AG04449 (cell line): ENCODE measurements at regions not wholly inside any gene's neighbourhood (a gene's known extent, or its start where the extent isn't known, plus 50 kb on each side); places are given as distances from the start of the nearest gene placed in this dataset.
"Not testable (repeated sequence)": the region's sequence is repeated elsewhere in the genome, so short reads cannot be mapped to it uniquely, and the experiment has no call there.

ENCODE experiments used
- CTCF ChIA-PET: fragments of 350-600 bp; formaldehyde crosslinking; extraction: SDS; loops from one replicate; lab custom pipeline; 2021; ENCODE audit warnings: antibody characterized with exemption; lab: Yijun Ruan, JAX
- POLR2A ChIA-PET: fragments of 400-600, 350-600 bp; formaldehyde crosslinking; extraction: SDS; loops from one replicate; lab custom pipeline; 2020; ENCODE audit warnings: antibody characterized with exemption, inconsistent platforms; lab: Yijun Ruan, JAX
- DNase-seq: peaks from one replicate; pipeline ENCODE4 v3.0.0-alpha.2; 2010; ENCODE audit warnings: low read depth, low spot score
- H3K4me3 ChIP-seq: 2 replicates; pipeline ENCODE4 v1.5.1; 2011; ENCODE audit warnings: low read depth, mild to moderate bottlenecking, control low read depth, low read length
- TF ChIP-seq, protein P1 (sequence below): IDR thresholded peaks from one replicate; pipeline ENCODE4 v1.5.1; 2011; ENCODE audit warnings: mild to moderate bottlenecking, moderate library complexity, low read length, control low read depth, inconsistent platforms; ENCODE audit not compliant: insufficient read depth; ENCODE audit errors: missing control alignments

DNA sequence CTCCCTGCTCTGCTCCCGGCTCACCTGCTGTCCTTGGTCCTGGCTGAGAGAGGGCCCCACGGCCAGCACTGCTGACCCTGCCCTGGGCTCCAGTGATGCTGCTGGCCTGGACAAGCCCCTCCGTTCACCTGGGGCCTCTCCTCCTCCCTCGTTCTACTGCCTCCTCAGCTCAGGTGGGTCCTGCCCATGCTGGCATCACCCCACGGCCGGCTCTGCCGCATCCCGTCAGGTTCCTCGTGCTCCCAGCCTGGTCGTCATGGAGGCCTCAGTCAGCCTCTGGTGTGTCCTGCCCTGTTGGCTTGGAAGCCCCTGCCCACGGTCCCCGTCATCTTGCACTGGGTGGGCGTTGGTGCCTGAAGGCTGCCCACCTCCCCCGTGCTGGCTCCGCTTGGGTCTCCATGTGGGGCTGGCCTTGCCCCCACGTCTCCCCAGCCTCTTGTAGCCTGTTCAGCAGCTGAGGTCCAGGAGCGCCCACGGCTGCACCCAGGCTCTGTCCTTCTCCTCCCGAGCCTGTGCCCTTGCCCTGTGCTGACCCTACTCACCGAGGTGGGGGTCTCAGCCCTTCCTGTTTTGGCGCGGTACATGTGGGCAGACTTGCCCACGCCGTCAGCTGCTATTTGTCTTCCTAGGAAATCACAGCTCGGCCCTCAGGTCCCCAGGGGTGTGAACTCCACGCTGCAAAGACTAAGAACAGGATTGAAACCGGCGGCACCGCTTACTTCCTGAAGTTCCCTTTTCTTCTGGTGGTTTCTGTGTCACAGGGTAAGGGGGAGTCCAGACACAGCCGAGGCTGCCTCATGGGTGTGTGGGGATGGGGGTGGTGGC is 121.6 kb downstream of the TMEM121 start:
- ChIA-PET CTCF (no interaction called here), POLR2A (no interaction called here)
- no peak overlapping the region for H3K4me3 ChIP-seq
- no peak for DNase-seq
- TF ChIP-seq, protein P1, sequence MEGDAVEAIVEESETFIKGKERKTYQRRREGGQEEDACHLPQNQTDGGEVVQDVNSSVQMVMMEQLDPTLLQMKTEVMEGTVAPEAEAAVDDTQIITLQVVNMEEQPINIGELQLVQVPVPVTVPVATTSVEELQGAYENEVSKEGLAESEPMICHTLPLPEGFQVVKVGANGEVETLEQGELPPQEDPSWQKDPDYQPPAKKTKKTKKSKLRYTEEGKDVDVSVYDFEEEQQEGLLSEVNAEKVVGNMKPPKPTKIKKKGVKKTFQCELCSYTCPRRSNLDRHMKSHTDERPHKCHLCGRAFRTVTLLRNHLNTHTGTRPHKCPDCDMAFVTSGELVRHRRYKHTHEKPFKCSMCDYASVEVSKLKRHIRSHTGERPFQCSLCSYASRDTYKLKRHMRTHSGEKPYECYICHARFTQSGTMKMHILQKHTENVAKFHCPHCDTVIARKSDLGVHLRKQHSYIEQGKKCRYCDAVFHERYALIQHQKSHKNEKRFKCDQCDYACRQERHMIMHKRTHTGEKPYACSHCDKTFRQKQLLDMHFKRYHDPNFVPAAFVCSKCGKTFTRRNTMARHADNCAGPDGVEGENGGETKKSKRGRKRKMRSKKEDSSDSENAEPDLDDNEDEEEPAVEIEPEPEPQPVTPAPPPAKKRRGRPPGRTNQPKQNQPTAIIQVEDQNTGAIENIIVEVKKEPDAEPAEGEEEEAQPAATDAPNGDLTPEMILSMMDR: no peak

DNA sequence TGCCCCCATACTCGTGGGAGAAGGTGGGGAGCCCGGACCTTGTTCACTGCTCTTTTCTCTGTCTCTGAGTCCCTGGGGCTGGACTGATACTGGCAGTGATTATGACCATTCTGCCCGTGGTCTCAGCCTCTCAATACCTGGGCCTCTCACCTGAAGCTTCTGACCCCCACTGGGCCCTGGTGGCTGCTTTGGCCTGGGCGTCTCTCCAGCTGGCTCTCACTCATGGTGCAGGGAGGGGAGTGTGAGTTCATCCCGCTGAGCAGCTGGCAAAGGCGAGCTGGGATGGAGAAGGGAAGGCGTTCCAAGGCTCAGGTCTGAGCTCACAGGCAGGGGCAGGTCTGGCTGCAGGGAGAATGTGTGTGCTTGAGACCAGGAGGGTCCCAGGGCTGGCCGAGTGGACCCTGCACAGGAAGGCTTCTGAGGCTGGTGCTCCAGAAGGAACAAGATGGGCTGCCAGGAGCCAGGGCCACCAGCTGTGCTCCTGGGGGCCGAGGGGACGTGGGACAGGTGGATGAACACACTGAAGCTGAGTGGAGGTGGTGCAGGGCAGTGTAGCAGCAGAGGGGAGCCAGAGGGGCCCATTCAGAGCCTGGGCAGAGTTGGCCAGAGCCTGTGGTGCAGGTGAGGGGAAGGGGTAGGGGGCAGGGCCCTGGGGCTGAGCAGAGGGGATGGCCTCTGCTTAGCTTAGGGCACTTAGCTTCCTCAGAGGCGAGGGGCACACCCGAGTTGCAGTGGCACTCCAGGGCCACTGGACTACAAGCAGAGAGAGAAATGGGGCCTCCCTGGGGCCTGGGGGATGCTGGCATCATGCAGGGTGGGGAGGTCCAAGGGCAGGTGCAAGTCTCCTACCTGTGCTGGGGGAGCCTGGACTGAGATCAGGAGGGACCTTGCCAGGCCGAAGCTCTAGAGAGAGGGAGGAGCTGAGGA is 122.5 kb downstream of the TMEM121 start:
- POLR2A ChIA-PET, CTCF ChIA-PET, H3K4me3 ChIP-seq, DNase-seq: not testable (repeated sequence)

DNA sequence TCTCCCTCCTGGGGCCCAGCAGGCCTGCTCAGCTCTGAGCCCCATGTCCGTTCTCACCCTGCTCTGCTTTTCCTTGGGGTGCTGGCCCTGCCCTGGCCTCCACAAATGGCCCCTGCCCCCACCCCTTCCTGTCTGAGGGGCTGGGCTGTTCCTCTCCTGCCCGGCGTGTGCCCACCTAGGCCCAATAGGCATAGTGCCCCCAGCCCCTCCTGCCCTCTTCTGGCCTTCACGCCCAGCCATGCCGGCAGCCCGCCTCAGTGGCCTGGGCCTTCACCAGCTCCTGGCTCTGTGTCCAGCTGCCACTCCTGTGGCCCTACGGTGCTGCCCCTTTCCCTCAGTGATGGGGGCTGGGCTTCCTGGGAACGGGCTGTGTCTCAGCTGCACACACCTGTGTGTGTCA is 125.9 kb downstream of the TMEM121 start:
- CTCF ChIA-PET, H3K4me3 ChIP-seq, DNase-seq, POLR2A ChIA-PET: not testable (repeated sequence)

DNA sequence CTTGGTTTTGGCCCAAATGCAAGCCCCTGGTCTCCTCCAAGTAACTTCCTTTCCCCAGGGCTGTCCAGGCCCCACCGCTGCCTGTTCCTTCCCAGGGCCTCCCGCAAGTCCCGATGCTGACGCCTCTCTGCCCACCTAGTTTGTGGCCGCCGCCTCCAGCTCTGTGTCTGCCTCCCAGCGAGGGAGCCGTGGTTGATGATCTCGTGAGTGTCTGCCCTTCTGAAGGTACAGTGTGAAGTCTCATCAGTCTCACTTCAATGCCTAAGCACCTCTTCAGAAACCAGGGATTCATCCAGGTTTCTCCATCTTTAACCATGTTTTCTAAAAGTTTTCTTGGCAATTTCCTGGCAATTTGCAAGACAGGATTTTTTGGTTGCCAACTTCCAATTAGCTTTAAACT is 127.5 kb downstream of the TMEM121 start:
- POLR2A ChIA-PET, DNase-seq, H3K4me3 ChIP-seq, CTCF ChIA-PET: not testable (repeated sequence)

DNA sequence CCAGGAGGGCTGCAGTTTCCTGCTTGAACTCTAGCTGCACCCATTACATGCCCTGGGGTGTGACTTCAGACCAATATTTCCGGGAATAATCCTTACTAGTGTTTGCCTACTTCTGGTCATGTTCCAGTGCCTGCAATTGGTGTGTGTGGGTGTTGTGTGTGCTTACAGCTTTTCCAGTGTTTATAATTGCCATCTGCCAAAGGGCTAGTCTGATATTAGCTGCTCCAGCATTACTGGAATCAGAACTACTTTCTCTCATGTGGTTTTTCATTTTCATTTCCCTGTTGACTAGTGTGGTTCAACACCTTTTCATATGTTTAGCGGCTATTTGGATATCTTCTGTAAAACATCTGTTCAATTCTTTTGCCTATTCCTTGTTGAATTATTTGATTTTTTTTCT is 132.9 kb downstream of the TMEM121 start:
- POLR2A ChIA-PET, H3K4me3 ChIP-seq, CTCF ChIA-PET, DNase-seq: not testable (repeated sequence)

DNA sequence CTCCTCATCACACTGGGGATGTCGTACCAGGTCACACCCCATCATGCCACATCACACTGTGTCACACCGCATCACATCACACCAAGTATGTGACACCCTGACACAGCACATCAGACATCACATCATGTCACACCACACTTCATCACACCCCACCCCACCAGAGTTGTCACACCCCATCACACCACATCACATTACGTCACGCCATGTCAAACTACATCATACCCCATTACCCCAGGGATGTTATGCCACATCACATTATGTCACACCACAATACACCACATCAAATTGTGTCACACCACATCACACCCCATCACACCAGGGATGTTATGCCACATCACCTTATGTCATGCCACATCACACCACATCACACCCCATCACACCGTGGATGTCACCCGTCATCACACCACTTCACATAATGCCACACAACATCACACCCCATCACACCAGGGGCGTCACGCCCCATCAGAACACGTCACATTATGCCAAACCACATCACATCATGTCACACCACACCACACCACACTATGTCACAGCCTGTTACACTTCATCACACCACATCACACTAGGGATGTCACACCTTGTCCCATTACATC is 133.6 kb downstream of the TMEM121 start:
- no peak for DNase-seq
- ChIA-PET POLR2A (no interaction called here), CTCF (no interaction called here)
- TF ChIP-seq, protein P1: no peak
- no peak overlapping the region for H3K4me3 ChIP-seq

DNA sequence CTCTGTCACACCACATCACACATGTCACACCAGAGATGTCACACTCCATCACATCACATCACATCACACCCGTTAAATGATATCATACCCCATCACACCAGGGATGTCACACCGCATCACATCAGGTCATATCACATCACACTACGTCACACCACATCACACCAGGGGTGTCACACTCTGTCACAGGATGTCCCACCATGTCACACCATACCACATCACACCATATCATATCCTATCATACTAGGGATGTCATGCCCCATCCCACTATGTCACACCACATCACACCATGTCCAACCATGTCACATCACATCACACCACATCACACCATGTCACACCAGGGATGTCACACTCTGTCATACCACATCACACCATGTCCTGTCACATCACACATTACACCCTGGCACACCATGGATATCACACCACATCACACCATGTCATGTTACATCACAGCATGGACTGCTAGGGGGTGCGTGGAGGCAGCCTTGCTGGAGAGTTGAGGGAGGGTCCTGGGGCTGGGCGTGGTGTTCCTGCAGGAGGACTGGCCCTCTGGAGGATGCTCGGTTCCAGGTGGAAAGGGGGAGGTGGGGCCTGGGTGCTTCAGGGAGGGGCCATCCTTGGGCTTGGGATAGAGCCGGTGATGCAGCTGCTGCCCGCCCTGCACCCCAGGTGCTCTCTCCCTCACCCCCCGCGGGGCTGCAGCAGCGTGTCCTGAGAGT is 134.6 kb downstream of the TMEM121 start:
- ChIA-PET POLR2A (no interaction called here), CTCF (no interaction called here)
- no peak for DNase-seq
- TF ChIP-seq, protein P1: no peak
- H3K4me3 ChIP-seq: no peak overlapping the region

DNA sequence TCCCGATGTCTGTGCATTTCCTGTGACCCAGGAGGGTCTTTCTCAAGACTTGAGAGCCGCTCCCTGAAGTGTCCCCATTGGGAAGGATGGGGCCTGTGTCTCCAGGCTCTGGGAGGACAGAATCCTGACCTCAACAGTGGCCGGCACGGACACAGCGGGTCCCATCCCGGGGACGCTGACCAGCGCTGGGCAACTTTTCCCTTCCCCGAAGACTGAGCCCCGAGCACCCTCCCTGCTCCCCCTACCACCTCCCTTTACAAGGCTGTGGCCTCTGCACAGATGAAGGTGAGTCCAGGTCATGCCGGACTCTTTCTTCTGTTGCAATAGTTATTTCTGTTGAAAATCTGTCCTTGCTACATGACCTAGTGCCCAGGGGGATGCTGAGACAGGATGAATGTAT is 135.7 kb downstream of the TMEM121 start:
- POLR2A ChIA-PET, CTCF ChIA-PET, DNase-seq, H3K4me3 ChIP-seq: not testable (repeated sequence)

DNA sequence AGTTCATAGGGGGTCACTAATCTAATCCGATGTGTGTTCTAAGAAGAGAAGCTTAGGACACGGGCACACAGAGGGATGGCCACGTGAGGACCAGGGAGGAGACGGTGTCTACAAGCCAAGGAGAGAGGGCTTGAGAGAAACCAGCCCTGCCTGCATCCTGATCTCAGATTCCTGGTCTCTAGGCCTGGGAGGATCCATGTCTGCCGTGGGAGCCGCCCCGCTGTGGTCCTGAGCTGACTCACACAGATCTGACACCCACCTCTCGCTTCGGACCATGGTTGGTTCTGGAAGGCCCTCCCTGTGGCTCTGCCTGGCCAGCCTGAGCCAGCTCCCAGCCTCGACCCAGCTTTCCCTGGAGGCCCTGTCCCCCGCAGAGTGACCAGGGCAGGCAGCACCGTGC is 136.2 kb downstream of the TMEM121 start:
- CTCF ChIA-PET, POLR2A ChIA-PET, DNase-seq, H3K4me3 ChIP-seq: not testable (repeated sequence)

DNA sequence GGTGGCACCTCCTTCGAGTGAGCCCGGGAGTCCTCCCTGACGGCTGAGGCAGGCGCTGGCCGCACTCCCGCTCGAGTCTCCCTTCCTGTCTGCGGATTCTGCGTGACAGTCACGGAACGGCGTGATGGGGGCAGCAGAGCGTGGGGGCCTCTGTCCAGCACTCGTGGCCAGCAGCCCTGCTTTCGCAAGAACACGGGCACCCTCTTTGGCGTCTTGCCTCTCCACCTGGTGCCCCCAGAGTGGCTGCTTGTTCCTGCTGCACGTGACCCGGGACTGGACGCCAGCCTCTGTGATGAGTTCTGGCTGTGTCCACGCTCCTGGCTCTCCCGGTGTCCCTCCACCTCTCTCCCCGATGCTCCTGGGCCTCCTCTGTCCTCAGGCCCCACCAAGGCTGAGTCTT is 136.9 kb downstream of the TMEM121 start:
- DNase-seq, H3K4me3 ChIP-seq, POLR2A ChIA-PET, CTCF ChIA-PET: not testable (repeated sequence)

DNA sequence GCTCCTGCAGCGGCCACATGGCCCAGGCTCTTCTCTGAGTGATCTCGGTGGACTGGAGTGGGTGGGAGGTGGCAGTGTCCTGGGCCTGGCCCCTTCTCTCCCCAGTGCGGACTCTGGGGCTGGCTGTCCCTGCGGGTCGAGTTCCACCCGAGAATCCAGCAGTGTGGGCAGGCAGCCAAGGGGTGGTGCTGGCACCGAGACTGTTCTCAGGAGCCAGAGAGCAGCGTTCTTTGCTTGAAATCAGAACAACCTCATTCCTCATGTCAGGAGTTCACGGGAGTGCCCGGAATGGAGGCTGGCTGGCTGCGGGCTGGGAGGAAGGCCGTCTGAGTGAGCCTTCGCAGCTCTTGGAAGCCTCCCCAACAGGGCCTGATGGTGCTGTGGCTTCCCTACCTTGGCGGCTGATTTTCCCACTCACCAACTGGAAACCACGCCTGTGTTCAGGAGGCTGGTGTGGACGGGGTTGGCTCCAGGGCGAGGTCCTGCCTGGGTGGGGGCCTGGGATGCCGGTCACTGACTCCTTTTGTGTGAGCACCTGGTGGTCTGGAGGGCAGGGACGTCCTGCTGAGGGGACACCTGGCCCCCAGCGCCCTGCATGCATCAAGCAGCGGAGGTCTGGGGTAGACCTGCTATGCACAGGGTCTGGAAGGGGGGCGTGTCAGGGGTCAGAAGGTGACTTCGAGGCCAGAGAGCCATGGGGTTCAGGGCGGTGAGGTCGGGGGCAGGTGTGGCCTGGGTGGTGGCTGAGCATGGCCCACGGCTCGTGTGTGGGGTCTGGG is 137.6 kb downstream of the TMEM121 start:
- DNase-seq, POLR2A ChIA-PET: not testable (repeated sequence)

More for the DNA sequence above, 137.6 kb downstream of the TMEM121 start:
- H3K4me3 ChIP-seq, CTCF ChIA-PET: not testable (repeated sequence)
